ENCODE measurements at regions not wholly inside any gene's neighbourhood (a gene's known extent, or its start where the extent isn't known, plus 50 kb on each side); places are given as distances from the start of the nearest gene placed in this dataset.

DNA sequence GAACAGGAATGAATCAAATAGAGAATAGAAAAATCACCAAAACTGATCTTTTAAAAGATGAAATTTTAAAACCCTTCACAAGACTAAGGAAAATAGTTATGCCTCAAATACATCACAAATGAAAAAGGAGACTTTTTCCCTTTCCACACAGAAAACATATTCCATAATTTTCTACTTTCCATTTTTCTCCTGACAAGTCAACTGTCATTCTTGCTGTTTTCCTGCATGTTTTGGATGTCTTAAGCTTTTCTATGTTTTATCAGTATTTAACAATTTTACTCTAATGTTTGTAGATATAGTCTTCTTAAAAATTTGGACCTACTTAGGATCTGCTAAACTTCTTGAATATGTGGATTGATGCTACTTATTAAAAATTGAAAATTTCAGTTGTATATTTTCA is 810.8 kb downstream of the OLFM4 start:
- intact Hi-C loops (cut with DNase I; ENCODE audit: low total_unique reads) = no loop called here
- TF ChIP-seq POLR2A (IDR thresholded peaks at IDR 0.05) = no peak
- TF ChIP-seq EP300 (IDR thresholded peaks at IDR 0.05) = no peak
- TF ChIP-seq, protein P1, sequence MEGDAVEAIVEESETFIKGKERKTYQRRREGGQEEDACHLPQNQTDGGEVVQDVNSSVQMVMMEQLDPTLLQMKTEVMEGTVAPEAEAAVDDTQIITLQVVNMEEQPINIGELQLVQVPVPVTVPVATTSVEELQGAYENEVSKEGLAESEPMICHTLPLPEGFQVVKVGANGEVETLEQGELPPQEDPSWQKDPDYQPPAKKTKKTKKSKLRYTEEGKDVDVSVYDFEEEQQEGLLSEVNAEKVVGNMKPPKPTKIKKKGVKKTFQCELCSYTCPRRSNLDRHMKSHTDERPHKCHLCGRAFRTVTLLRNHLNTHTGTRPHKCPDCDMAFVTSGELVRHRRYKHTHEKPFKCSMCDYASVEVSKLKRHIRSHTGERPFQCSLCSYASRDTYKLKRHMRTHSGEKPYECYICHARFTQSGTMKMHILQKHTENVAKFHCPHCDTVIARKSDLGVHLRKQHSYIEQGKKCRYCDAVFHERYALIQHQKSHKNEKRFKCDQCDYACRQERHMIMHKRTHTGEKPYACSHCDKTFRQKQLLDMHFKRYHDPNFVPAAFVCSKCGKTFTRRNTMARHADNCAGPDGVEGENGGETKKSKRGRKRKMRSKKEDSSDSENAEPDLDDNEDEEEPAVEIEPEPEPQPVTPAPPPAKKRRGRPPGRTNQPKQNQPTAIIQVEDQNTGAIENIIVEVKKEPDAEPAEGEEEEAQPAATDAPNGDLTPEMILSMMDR (IDR thresholded peaks at IDR 0.05) = no peak
- no peak for TF ChIP-seq POLR2AphosphoS5 (IDR thresholded peaks at IDR 0.05)
- H3K9me3 ChIP-seq = no peaks in the 10 kb centered on the region

DNA sequence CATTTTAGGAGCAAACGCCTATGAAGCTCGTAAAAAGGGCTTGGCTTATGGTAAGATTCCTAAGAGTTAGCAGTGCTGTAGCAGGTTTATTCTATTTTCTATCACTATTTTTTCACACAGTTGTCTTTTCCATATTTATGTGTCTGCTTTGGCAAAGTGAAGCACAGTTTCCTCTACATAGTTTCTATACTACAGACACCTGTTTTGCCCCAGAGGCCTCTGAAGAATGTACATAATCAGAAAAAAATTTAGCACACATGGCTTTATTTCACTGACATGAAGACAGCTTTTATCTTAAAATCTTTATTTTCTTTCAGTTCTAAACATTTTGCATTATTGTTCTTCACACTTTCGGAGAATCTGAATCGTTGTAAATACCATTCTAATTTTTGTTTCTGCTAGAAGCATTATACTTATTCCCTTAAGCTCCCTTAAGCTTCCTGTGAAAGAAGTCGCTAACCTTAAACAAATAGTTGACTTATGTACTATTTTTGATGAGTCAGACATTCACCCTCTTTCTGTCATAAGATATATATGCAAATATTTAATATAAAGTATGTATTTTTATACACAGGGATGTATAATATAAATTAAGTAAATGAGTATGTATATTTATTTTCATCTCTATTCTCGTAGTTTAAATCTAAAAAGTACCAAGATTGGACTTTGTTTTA is 816.0 kb downstream of the OLFM4 start:
- Histone ChIP-seq H3K4me3 (no peak overlapping the region), H3K27ac (no peak overlapping the region), H3K27me3 (no peaks in the 10 kb centered on the region), H3K36me3 (no peaks in the 10 kb centered on the region), H3K9me3 (no peaks in the 10 kb centered on the region), H3K4me1 (no peaks in the 10 kb centered on the region)
- no peak for TF ChIP-seq POLR2A (IDR thresholded peaks at IDR 0.05)
- TF ChIP-seq, protein P1 (IDR thresholded peaks at IDR 0.05) = no peak
- TF ChIP-seq EP300 (IDR thresholded peaks at IDR 0.05) = no peak
- TF ChIP-seq POLR2AphosphoS5 (IDR thresholded peaks at IDR 0.05) = no peak
- intact Hi-C loops (cut with DNase I; ENCODE audit: low total_unique reads) = no loop called here
- DNase-seq = no peak
- 55 to 62% (median 57%) methylated on average over 6 of the region's 6 CpGs for WGBS, 5 donors

More for the DNA sequence above, 810.8 kb downstream of the OLFM4 start:
- Histone ChIP-seq H3K4me3 (no peak overlapping the region), H3K36me3 (no peaks in the 10 kb centered on the region), H3K27me3 (no peaks in the 10 kb centered on the region), H3K4me1 (no peaks in the 10 kb centered on the region), H3K27ac (no peak overlapping the region)
- no peak for DNase-seq

DNA sequence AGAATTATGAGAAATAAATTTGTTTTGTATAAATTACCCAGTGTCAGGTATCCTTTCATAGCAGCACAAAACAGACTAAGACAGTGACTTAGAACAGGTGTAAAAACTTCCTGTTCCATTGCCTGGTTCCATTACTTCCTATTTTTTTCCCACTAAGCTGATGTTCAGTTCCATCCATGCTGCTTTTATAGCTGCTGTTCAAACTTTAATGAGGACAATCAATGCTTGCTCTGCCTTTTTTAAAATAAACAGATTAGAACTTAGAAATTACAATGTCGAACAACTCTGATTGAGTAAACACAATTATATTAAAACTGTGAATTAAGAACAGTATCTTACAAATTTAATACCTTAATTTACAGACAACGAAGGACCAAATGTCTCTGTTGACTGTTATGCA is 818.9 kb downstream of the OLFM4 start:
- 73 to 83% (median 81%) methylated on average over 2 of the region's 2 CpGs for WGBS, 5 donors
- Histone ChIP-seq H3K27ac (no peak overlapping the region), H3K4me3 (no peak overlapping the region), H3K4me1 (no peaks in the 10 kb centered on the region), H3K9me3 (no peaks in the 10 kb centered on the region), H3K36me3 (no peaks in the 10 kb centered on the region), H3K27me3 (no peaks in the 10 kb centered on the region)
- intact Hi-C loops (cut with DNase I; ENCODE audit: low total_unique reads) = no loop called here
- TF ChIP-seq POLR2AphosphoS5 (IDR thresholded peaks at IDR 0.05) (no peak), EP300 (IDR thresholded peaks at IDR 0.05) (no peak), POLR2A (IDR thresholded peaks at IDR 0.05) (no peak)
- TF ChIP-seq, protein P1 (IDR thresholded peaks at IDR 0.05) = no peak
- DNase-seq = no peak

DNA sequence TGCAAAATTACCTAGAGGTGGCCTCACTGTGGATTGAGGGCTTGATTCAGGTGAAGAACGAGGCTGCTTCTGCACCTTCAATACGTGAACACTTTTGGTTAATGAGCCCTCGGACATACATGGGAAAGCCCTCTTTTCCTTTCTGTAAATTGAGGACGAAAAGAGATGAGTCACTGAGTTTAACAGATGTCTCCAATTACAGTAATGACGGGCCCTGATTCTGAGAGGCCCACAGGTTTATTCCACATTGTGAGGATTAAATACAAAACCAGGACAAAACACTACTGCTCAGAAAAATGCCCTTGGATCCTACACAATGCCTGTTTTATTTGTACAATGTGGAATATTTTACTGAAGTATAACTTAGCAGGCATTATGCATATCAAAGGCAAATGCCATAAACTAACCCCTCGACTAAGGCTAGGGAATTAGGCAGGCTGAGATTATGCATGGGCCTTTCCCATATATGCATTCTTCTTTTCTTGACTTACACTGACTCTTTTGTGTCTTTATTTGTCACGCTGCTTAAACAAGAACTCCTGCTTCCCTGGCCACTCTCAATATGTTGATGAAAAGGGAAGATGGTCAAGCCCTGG is 819.9 kb downstream of the OLFM4 start:
- DNase-seq = peak in 1 of 2 donors; percentile 10
- Histone ChIP-seq H3K9me3 (no peaks in the 10 kb centered on the region), H3K27ac (no peak overlapping the region), H3K4me3 (no peak overlapping the region), H3K36me3 (no peaks in the 10 kb centered on the region), H3K27me3 (no peaks in the 10 kb centered on the region), H3K4me1 (no peaks in the 10 kb centered on the region)
- WGBS, 5 donors = 65 to 73% (median 71%) methylated on average over 7 of the region's 7 CpGs
- TF ChIP-seq POLR2A (IDR thresholded peaks at IDR 0.05) = no peak
- no peak for TF ChIP-seq EP300 (IDR thresholded peaks at IDR 0.05)
- no peak for TF ChIP-seq POLR2AphosphoS5 (IDR thresholded peaks at IDR 0.05)
- TF ChIP-seq, protein P1 (IDR thresholded peaks at IDR 0.05) = no peak
- intact Hi-C loops (cut with DNase I; ENCODE audit: low total_unique reads) = no loop called here
